ENCODE measurements at regions not wholly inside any gene's neighbourhood (a gene's known extent, or its start where the extent isn't known, plus 50 kb on each side); places are given as distances from the start of the nearest gene placed in this dataset.
"Not testable (repeated sequence)": the region's sequence is repeated elsewhere in the genome, so short reads cannot be mapped to it uniquely, and the experiment has no call there.

- not testable (repeated sequence) for TF ChIP-seq CTCF, POLR2A (IDR thresholded peaks at IDR 0.05)
Observed at GRCh38 chrY:7280151-7280740, 368.7 kb upstream of the AMELY start.

Measured in breast epithelium (tissue), 3 donors.